Activated CD4-positive, alpha-beta T cell treated with anti-CD3 and anti-CD28 coated beads for 36 hours (primary cell): ENCODE measurements at regions not wholly inside any gene's neighbourhood (a gene's known extent, or its start where the extent isn't known, plus 50 kb on each side); places are given as distances from the start of the nearest gene placed in this dataset.

Experiments
- ATAC-seq: fragments of 200-7000 bp; cut with Tn5 transposase; one replicate; pipeline ENCODE4 v1.10.0; 2021; ENCODE audit warnings: mild to moderate bottlenecking, moderate library complexity
- CTCF ChIA-PET: fragments of 350-600 bp; sonication (Branson Sonifier 250); formaldehyde crosslinking; loops from one replicate; lab custom pipeline; 2021; ENCODE audit warnings: antibody characterized with exemption; lab: Charles Lee
- POLR2A ChIA-PET: fragments of 350-600 bp; sonication (Branson Sonifier 250); formaldehyde crosslinking; loops from one replicate; lab custom pipeline; 2021; ENCODE audit warnings: antibody characterized with exemption, inconsistent platforms; lab: Charles Lee
- DNase-seq: peaks from one replicate; pipeline ENCODE4 v3.0.0-alpha.2; 2020
- H3K27ac Mint-ChIP-seq: one replicate; pipeline ENCODE4 v1.8.0; 2021; ENCODE audit warnings: mixed read lengths
- H3K27me3 Mint-ChIP-seq: one replicate; pipeline ENCODE4 v1.8.0; 2021; ENCODE audit warnings: mixed read lengths
- H3K36me3 Mint-ChIP-seq: one replicate; pipeline ENCODE4 v1.8.0; 2021; ENCODE audit warnings: low read depth, mixed read lengths
- H3K4me1 Mint-ChIP-seq: one replicate; pipeline ENCODE4 v1.8.0; 2021; ENCODE audit warnings: mixed read lengths
- H3K4me3 Mint-ChIP-seq: one replicate; pipeline ENCODE4 v1.8.0; 2021; ENCODE audit warnings: mild to moderate bottlenecking, moderate library complexity, mixed read lengths
- H3K9me3 Mint-ChIP-seq: one replicate; pipeline ENCODE4 v1.8.0; 2021; ENCODE audit warnings: low read depth, mixed read lengths
- intact Hi-C, 2 experiments: fragments of 100-400 bp; cut with DNase I in 1 of 2; cut with micrococcal nuclease in 1 of 2; formaldehyde crosslinking; loops; one replicate each; pipeline versions ENCODE4 v1.14.2 to v1.15.1; 2022 to 2024; cut with DNase I, micrococcal nuclease

DNA sequence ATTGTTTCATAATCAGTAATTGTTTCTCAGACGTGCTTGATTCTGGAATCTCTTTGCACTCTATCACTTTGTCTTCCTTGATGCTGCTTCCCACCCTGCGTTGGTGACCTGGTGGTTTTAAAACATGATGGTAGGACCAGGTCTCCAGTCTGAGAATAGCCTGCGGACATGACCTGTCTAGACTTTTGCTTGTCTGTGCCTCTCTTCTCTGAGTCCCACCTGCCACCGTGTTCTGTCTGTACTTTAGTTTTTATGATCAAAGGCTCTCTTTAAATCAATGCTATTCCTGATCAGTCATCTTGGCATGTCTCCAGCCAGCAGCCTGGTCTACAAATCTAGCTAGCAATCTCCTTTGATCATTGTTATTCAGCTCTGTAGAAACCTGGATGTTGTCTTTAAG, 933.9 kb downstream of the DIAPH3 start:
- intact Hi-C loops: no loop called here
- CTCF ChIA-PET: interaction anchor here (0.6 kb wide), 1 partner anchor 70 kb away, joined by 4 read pairs; no protein-coding TSS in a partner anchor
- no peaks in the 10 kb centered on the region for H3K9me3 Mint-ChIP-seq

DNA sequence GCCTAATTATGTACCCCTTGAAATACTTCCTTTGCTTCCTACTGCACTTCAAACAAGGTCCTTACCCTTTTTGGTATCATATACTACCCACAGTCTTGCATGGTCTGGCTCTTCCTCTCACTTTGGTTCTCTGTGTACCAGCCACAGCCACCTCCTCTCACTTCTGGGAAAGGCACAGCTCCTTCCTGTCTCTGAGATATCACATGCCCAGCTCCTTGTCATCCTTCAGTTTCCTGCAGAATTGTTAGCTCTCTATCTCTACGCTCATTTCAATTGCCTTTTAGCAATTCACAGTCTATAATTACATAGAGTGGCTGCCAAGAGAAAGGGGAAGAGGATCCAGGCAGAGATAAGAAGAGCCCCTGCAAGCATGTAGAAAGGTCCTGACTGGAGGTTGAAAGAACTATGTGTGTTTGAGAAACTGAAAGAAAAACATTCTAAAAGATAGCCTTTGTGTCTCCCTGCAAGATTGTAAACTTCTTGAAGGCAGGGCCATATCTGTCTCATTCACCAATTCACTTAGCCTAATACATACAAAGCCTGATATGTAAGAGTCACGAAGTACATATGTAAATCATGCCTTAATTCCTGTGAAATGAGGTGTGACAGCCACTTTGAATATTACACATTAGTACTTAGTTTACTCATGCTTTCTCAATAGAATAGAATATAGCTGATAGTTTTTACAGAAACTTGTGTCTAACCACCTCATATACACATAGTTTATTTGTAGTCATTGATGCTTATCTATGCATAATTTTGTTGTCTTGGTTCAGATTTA, 933.1 kb downstream of the DIAPH3 start:
- peaks cover 2% of the 10 kb centered on the region for H3K27me3 Mint-ChIP-seq
- DNase-seq: no peak
- H3K4me1 Mint-ChIP-seq: no peaks in the 10 kb centered on the region
- CTCF ChIA-PET: no interaction called here
- POLR2A ChIA-PET: no interaction called here
- no peaks in the 10 kb centered on the region for H3K9me3 Mint-ChIP-seq
- no peaks in the 10 kb centered on the region for H3K36me3 Mint-ChIP-seq
- intact Hi-C loops: no loop called here
- peak; percentile 36 for ATAC-seq
- H3K27ac Mint-ChIP-seq: no peak overlapping the region
- H3K4me3 Mint-ChIP-seq: no peak overlapping the region

More for the DNA sequence above, 933.9 kb downstream of the DIAPH3 start:
- ATAC-seq (no peak), DNase-seq (no peak)
- Mint-ChIP-seq H3K4me1 (no peaks in the 10 kb centered on the region), H3K4me3 (no peak overlapping the region), H3K27ac (no peak overlapping the region), H3K36me3 (no peaks in the 10 kb centered on the region), H3K27me3 (peaks cover 2% of the 10 kb centered on the region)
- POLR2A ChIA-PET: no interaction called here

DNA sequence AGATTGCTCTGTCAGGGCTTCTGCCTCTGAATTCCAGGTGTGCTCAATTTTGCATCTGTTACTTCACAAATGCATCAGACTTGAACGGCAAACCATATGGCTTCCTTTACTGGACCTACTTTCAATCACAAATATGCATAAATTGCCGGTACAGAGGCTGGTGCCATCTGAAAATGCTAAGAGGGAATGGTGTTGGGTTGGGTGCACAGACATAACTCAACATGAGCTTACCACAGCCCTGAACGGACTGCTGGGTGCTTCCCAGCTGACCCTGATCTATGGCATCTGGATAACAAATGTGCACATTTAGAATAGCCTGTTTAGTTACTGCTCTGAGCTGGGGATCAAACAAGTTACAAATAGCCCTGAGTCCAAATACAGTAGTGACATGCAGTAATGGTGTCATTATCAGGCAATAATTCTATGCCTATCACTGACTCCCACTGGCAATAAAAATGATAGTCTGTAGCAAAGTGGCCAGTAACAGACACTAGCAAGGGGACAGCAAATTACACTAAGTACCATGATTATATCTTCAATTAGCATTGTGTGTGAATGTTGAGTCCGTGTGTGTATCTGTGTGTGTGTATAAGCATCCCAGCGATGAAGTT, 927.3 kb downstream of the DIAPH3 start:
- Mint-ChIP-seq H3K27me3 (no peaks in the 10 kb centered on the region), H3K27ac (no peak overlapping the region), H3K36me3 (no peaks in the 10 kb centered on the region), H3K4me1 (no peaks in the 10 kb centered on the region), H3K4me3 (no peak overlapping the region), H3K9me3 (no peaks in the 10 kb centered on the region)
- ChIA-PET CTCF (no interaction called here), POLR2A (no interaction called here)
- DNase-seq: no peak
- intact Hi-C loops: no loop called here
- ATAC-seq: no peak

GRCh38 chr13:59236944-59237343, 926.8 kb downstream of the DIAPH3 start:
- Mint-ChIP-seq H3K4me1 (no peaks in the 10 kb centered on the region), H3K27ac (no peak overlapping the region), H3K4me3 (no peak overlapping the region), H3K9me3 (no peaks in the 10 kb centered on the region), H3K27me3 (no peaks in the 10 kb centered on the region), H3K36me3 (no peaks in the 10 kb centered on the region)
- no peak for ATAC-seq
- ChIA-PET CTCF (no interaction called here), POLR2A (no interaction called here)
- no peak for DNase-seq
- intact Hi-C loops: no loop called here

- POLR2A ChIA-PET: no interaction called here
- ATAC-seq (no peak), DNase-seq (no peak)
- Mint-ChIP-seq H3K4me1 (no peaks in the 10 kb centered on the region), H3K36me3 (no peaks in the 10 kb centered on the region), H3K9me3 (no peaks in the 10 kb centered on the region), H3K27me3 (no peaks in the 10 kb centered on the region), H3K4me3 (no peak overlapping the region), H3K27ac (no peak overlapping the region)
- CTCF ChIA-PET: no interaction called here
- intact Hi-C loops: no loop called here
Measured at GRCh38 chr13:59247171-59247570, 916.6 kb downstream of the DIAPH3 start.

- Mint-ChIP-seq H3K4me1 (no peaks in the 10 kb centered on the region), H3K9me3 (no peaks in the 10 kb centered on the region), H3K27ac (no peak overlapping the region), H3K4me3 (no peak overlapping the region), H3K27me3 (no peaks in the 10 kb centered on the region), H3K36me3 (no peaks in the 10 kb centered on the region)
- DNase-seq: no peak
- ChIA-PET POLR2A (no interaction called here), CTCF (interaction anchor here (0.7 kb wide), 1 partner anchor 21 kb away, joined by 3 read pairs; no protein-coding TSS in a partner anchor)
- intact Hi-C loops: no loop called here
- ATAC-seq: no peak
Measured at GRCh38 chr13:59250336-59251189, 913.2 kb downstream of the DIAPH3 start.

DNA sequence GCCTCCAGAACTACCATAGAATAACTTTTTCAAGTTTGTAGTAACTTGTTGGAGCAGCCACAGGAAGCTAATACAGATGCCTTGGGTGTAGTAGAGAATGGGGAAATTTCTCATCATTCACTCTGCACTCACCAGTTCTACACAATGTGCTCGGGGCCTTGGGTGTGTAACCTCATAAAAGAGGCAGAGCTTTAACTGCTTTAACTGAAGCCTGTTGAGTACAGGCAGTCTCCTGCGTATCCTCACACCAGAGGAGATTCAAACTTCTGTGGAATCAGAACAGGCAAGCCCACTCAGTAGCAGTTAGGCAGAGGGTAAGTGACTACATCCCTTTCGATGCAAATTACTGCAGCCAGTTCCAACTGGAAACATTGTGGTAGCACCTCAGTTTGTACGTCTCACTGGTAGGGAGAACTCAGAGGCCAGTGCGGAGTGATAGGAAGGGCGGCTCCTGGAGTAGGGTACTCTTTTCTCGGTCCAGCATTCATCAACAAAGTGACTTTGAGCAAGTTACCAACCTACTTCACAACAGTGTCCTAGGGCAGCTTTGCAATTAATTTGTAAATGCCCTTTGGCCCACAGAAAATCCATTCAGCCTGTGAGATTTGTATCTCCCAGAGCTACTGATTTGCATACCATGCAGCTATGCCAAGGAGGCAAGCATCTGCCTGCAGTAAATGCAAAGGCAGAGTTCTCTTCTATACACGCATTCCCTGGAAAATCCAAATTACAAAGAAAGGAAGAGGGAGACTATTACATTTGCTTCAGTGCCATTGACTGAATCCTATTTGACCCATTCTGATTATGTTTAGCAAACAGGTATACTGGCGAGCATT, 904.3 kb downstream of the DIAPH3 start:
- Mint-ChIP-seq H3K27ac (no peak overlapping the region), H3K4me3 (no peak overlapping the region), H3K27me3 (peaks cover 13% of the 10 kb centered on the region), H3K4me1 (no peaks in the 10 kb centered on the region), H3K9me3 (no peaks in the 10 kb centered on the region), H3K36me3 (no peaks in the 10 kb centered on the region)
- intact Hi-C loops: no loop called here
- no peak for DNase-seq
- ChIA-PET CTCF (no interaction called here), POLR2A (interaction anchor here (0.6 kb wide), 1 partner anchor 253 kb away, joined by 3 read pairs; no protein-coding TSS in a partner anchor)
- no peak for ATAC-seq

GRCh38 chr13:59261928-59262488, 901.7 kb downstream of the DIAPH3 start:
- intact Hi-C loops: no loop called here

DNA sequence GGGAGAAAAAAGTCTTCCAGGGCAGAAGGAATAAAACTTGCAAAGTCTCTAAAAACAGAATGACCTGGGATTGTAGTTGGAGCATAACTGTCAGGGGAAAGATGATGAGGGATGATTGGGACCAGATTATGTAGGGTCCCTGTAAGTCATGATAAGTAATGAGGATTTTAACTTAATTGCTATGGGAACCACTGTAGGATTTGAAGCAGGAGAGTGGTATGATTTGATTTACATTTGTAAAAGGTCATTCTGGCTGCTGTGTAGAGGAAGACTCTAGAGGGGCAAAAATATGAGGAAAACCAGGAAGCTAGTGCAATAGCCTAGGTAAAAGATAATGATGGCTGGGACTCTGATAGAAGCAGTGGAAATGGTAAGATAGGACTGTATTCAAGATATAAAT, 900.2 kb downstream of the DIAPH3 start:
- H3K36me3 Mint-ChIP-seq: no peaks in the 10 kb centered on the region
- H3K9me3 Mint-ChIP-seq: no peaks in the 10 kb centered on the region
- no peak for DNase-seq
- no peak for ATAC-seq
- H3K4me1 Mint-ChIP-seq: no peaks in the 10 kb centered on the region
- ChIA-PET POLR2A (no interaction called here), CTCF (no interaction called here)
- no peak overlapping the region for H3K27ac Mint-ChIP-seq
- no peak overlapping the region for H3K4me3 Mint-ChIP-seq
- peaks cover 11% of the 10 kb centered on the region for H3K27me3 Mint-ChIP-seq
- intact Hi-C loops: no loop called here

More at GRCh38 chr13:59261928-59262488, 901.7 kb downstream of the DIAPH3 start:
- ATAC-seq: no peak
- ChIA-PET CTCF (interaction anchor here (0.8 kb wide), 1 partner anchor 130 kb away, joined by 4 read pairs; no protein-coding TSS in a partner anchor), POLR2A (no interaction called here)
- no peak overlapping the region for H3K27ac Mint-ChIP-seq
- H3K4me3 Mint-ChIP-seq: no peak overlapping the region
- H3K4me1 Mint-ChIP-seq: no peaks in the 10 kb centered on the region
- H3K27me3 Mint-ChIP-seq: peaks cover 15% of the 10 kb centered on the region
- H3K36me3 Mint-ChIP-seq: no peaks in the 10 kb centered on the region
- no peaks in the 10 kb centered on the region for H3K9me3 Mint-ChIP-seq
- no peak for DNase-seq

DNA sequence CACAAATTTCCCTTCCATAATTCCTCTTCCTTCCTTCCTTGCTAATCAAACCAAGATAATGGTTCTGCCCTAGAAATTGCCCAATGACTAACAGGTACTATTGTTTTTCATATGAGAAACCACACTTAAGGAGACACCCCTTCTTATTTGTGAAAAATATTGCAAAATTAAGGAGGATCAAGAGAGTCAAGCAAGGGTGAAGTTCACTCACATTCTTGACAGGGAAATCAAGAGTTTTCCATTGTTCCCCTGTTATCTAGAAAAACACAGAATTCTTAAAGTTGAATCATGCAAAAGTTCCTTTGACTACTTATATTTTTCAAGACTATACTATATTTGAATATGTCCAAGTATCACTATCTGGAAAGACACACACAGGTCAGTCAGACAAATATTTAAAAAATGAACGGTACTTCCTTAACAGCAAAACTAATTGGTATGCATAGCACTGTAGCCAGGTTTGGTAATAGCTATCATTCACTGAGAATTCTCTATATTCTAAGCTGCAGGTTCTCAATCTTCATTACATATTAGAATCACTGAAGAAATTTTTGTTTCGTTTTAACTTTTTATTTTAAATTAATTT, 897.2 kb downstream of the DIAPH3 start:
- H3K36me3 Mint-ChIP-seq: no peaks in the 10 kb centered on the region
- ATAC-seq (no peak), DNase-seq (no peak)
- no peak overlapping the region for H3K4me3 Mint-ChIP-seq
- H3K27ac Mint-ChIP-seq: no peak overlapping the region
- H3K4me1 Mint-ChIP-seq: no peaks in the 10 kb centered on the region
- H3K27me3 Mint-ChIP-seq: peaks cover 6% of the 10 kb centered on the region
- no peaks in the 10 kb centered on the region for H3K9me3 Mint-ChIP-seq
- intact Hi-C loops: no loop called here
- ChIA-PET POLR2A (no interaction called here), CTCF (no interaction called here)
